ENCODE measurements at regions not wholly inside any gene's neighbourhood (a gene's known extent, or its start where the extent isn't known, plus 50 kb on each side); places are given as distances from the start of the nearest gene placed in this dataset.

- TF ChIP-seq CTCF (IDR thresholded peaks at IDR 0.05) (no peak), CEBPB (IDR thresholded peaks at IDR 0.05) (no peak), RNF2 (IDR thresholded peaks at IDR 0.05; ENCODE audit: borderline replicate concordance, low read depth) (no peak), POLR2AphosphoS2 (conservative IDR thresholded peaks at IDR 0.05; ENCODE audit: low read length) (no peak), CHD2 (IDR thresholded peaks at IDR 0.05; ENCODE audit: low read length, partially characterized antibody) (no peak), NPAS2 (CRISPR knock-in tag; IDR thresholded peaks at IDR 0.05; ENCODE audit: borderline replicate concordance) (no peak), RAD21 (conservative IDR thresholded peaks at IDR 0.05 in 1 of 2, IDR thresholded peaks at IDR 0.05 in 1 of 2) (no peak), USF2 (IDR thresholded peaks at IDR 0.05) (no peak), JUNB (IDR thresholded peaks at IDR 0.05) (no peak), EP300 (IDR thresholded peaks at IDR 0.05) (no peak), SREBF2 (IDR thresholded peaks at IDR 0.05) (no peak)
These were observed 124.2 kb downstream of the COPS8 start for GRCh38 chr2:237209885-237210284.

Measured in A549 (cell line).